HEK293T (cell line): ENCODE measurements at regions not wholly inside any gene's neighbourhood (a gene's known extent, or its start where the extent isn't known, plus 50 kb on each side); places are given as distances from the start of the nearest gene placed in this dataset.

ENCODE experiments used
- ARNT ChIP-seq: fragments of 450-650 bp; IDR thresholded peaks from 2 replicates; pipeline ENCODE4 v1.6.1; 2017; ENCODE audit warnings: mild to moderate bottlenecking
- BHLHE40 ChIP-seq: fragments of 450-650 bp; IDR thresholded peaks from 2 replicates; pipeline ENCODE4 v1.6.1; 2016; ENCODE audit warnings: mild to moderate bottlenecking, moderate library complexity, borderline replicate concordance
- ELF4 ChIP-seq: fragments of 450-650 bp; IDR thresholded peaks from 2 replicates; pipeline ENCODE4 v1.6.1; 2017; ENCODE audit warnings: antibody characterized with exemption
- FOXA1 ChIP-seq: fragments of 450-650 bp; IDR thresholded peaks from 2 replicates; pipeline ENCODE4 v1.6.1; 2016; ENCODE audit warnings: mild to moderate bottlenecking
- FOXK2 ChIP-seq: fragments of 450-650 bp; IDR thresholded peaks from 2 replicates; pipeline ENCODE4 v1.6.1; 2016; ENCODE audit warnings: mild to moderate bottlenecking
- FOXM1 ChIP-seq: fragments of 450-650 bp; IDR thresholded peaks from 2 replicates; pipeline ENCODE4 v1.6.1; 2017; ENCODE audit warnings: mild to moderate bottlenecking, borderline replicate concordance
- HDGF ChIP-seq: fragments of 450-650 bp; IDR thresholded peaks from 2 replicates; pipeline ENCODE4 v1.6.1; 2017; ENCODE audit warnings: antibody characterized with exemption, borderline replicate concordance
- L3MBTL2 ChIP-seq: fragments of 450-650 bp; conservative IDR thresholded peaks from 2 replicates; pipeline ENCODE4 v1.6.1; 2016; ENCODE audit warnings: mild to moderate bottlenecking
- PKNOX1 ChIP-seq: fragments of 450-650 bp; IDR thresholded peaks from 2 replicates; pipeline ENCODE4 v1.6.1; 2016
- SP1 ChIP-seq: fragments of 450-650 bp; IDR thresholded peaks from 2 replicates; pipeline ENCODE4 v1.6.1; 2017
- TARDBP ChIP-seq: fragments of 450-650 bp; IDR thresholded peaks from 2 replicates; pipeline ENCODE4 v1.6.1; 2016

- TF ChIP-seq HDGF (no peak), L3MBTL2 (no peak), FOXM1 (no peak), SP1 (no peak), ARNT (no peak), FOXK2 (no peak), PKNOX1 (no peak), TARDBP (no peak), BHLHE40 (no peak), FOXA1 (no peak), ELF4 (no peak)
Observed at GRCh38 chr17:70447588-70447987, 278.3 kb downstream of the KCNJ2 start.
